Tibial nerve (tissue), 4 donors: ENCODE measurements at regions not wholly inside any gene's neighbourhood (a gene's known extent, or its start where the extent isn't known, plus 50 kb on each side); places are given as distances from the start of the nearest gene placed in this dataset.

Source experiments
- DNase-seq, 2 donors: peaks; one replicate each; pipeline ENCODE4 v3.0.0-alpha.2; 2019; ENCODE audit warnings: low spot score in 2 of 2
- H3K27ac ChIP-seq, 4 donors: fragments of 200-600 bp; sonication (generic) in 3 of 4; one replicate each; pipeline ENCODE4 v1.5.1; 2017 to 2019; ENCODE audit warnings: mild to moderate bottlenecking in 1 of 4
- H3K27me3 ChIP-seq, 2 donors: fragments of 200-600 bp; sonication (generic) in 1 of 2; one replicate each; pipeline versions ENCODE4 v1.5.1 to v1.6.0; 2017 to 2019
- H3K36me3 ChIP-seq, 3 donors: fragments of 200-600 bp; sonication (generic); one replicate each; pipeline ENCODE4 v1.5.1; 2018 to 2019
- H3K4me1 ChIP-seq, 4 donors: fragments of 200-600 bp; sonication (generic) in 3 of 4; one replicate each; pipeline ENCODE4 v1.5.1; 2017 to 2019
- H3K4me3 ChIP-seq, 4 donors: fragments of 200-600 bp; sonication (generic) in 3 of 4; one replicate each; pipeline ENCODE4 v1.5.1; 2017 to 2019; ENCODE audit warnings: mild to moderate bottlenecking in 1 of 4, moderate library complexity in 1 of 4
- H3K9me3 ChIP-seq, 4 donors: fragments of 200-600 bp; sonication (generic) in 3 of 4; one replicate each; pipeline ENCODE4 v1.5.1; 2017 to 2019
- EP300 ChIP-seq, 2 donors: sonication (generic); formaldehyde crosslinking; IDR thresholded peaks; one replicate each; pipeline ENCODE4 v1.6.1; 2017; ENCODE audit warnings: antibody characterized with exemption in 2 of 2, mild to moderate bottlenecking in 1 of 2
- POLR2A ChIP-seq, 2 donors: fragments of 450-650 bp; IDR thresholded peaks; one replicate each; pipeline ENCODE4 v1.6.1; 2017; ENCODE audit warnings: antibody characterized with exemption in 2 of 2, mild to moderate bottlenecking in 2 of 2, moderate library complexity in 2 of 2
- WGBS, 2 donors: methylation state at CpG; one replicate each; pipeline ENCODE4 v1.1.5; 2018; 5-methylcytosine and 5-hydroxymethylcytosine counted together
- TF ChIP-seq, protein P1 (sequence below), 5 experiments: fragments of 200-600 bp in 3 of 5; fragments of 450-650 bp in 2 of 5; sonication (generic) in 3 of 5; IDR thresholded peaks; one replicate each; pipeline ENCODE4 v1.5.1; 2016 to 2019; ENCODE audit warnings: antibody characterized with exemption in 5 of 5, mild to moderate bottlenecking in 3 of 5, moderate library complexity in 2 of 5

DNA sequence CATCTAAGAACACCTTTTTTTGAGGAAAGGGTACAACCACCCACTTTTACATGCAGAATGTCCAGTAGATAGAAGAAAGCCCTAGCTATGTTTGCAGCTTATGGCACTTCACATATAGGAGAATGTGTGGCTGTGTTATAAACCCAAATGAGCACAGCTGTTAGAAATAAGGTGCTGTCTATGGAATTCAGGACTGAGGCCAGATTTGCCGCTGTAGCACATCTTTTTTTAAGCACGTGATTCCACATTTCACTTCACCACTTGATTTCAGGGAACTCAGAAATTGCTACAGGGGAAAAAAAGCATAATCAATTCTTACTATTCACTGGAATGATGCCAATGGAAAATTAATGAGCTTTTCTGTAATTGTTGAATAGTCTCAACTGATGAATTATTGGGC lies 147.2 kb upstream of the ADAMTS5 start:
- TF ChIP-seq, protein P1, sequence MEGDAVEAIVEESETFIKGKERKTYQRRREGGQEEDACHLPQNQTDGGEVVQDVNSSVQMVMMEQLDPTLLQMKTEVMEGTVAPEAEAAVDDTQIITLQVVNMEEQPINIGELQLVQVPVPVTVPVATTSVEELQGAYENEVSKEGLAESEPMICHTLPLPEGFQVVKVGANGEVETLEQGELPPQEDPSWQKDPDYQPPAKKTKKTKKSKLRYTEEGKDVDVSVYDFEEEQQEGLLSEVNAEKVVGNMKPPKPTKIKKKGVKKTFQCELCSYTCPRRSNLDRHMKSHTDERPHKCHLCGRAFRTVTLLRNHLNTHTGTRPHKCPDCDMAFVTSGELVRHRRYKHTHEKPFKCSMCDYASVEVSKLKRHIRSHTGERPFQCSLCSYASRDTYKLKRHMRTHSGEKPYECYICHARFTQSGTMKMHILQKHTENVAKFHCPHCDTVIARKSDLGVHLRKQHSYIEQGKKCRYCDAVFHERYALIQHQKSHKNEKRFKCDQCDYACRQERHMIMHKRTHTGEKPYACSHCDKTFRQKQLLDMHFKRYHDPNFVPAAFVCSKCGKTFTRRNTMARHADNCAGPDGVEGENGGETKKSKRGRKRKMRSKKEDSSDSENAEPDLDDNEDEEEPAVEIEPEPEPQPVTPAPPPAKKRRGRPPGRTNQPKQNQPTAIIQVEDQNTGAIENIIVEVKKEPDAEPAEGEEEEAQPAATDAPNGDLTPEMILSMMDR (IDR thresholded peaks at IDR 0.05): no peak
- no peak for TF ChIP-seq EP300 (IDR thresholded peaks at IDR 0.05)
- no peak for TF ChIP-seq POLR2A (IDR thresholded peaks at IDR 0.05)
- H3K27ac ChIP-seq: no peak overlapping the region
- H3K27me3 ChIP-seq: no peaks in the 10 kb centered on the region
- H3K4me1 ChIP-seq: peaks cover 0 to 3% (median 0%) of the 10 kb centered on the region in 4 donors
- 74 to 86% methylated on average over 2 of the region's 2 CpGs for WGBS, 2 donors
- no peaks in the 10 kb centered on the region for H3K36me3 ChIP-seq
- no peak overlapping the region for H3K4me3 ChIP-seq
- DNase-seq: no peak
- H3K9me3 ChIP-seq: no peaks in the 10 kb centered on the region

GRCh38 chr21:27112186-27112585 lies 145.3 kb upstream of the ADAMTS5 start:
- DNase-seq: no peak
- H3K27me3 ChIP-seq: no peaks in the 10 kb centered on the region
- no peak overlapping the region for H3K27ac ChIP-seq
- no peaks in the 10 kb centered on the region for H3K36me3 ChIP-seq
- H3K4me3 ChIP-seq: no peak overlapping the region
- H3K4me1 ChIP-seq: peaks cover 0 to 3% (median 0%) of the 10 kb centered on the region in 4 donors
- no peaks in the 10 kb centered on the region for H3K9me3 ChIP-seq
- no peak for TF ChIP-seq EP300 (IDR thresholded peaks at IDR 0.05)
- TF ChIP-seq, protein P1 (IDR thresholded peaks at IDR 0.05): no peak
- no peak for TF ChIP-seq POLR2A (IDR thresholded peaks at IDR 0.05)

DNA sequence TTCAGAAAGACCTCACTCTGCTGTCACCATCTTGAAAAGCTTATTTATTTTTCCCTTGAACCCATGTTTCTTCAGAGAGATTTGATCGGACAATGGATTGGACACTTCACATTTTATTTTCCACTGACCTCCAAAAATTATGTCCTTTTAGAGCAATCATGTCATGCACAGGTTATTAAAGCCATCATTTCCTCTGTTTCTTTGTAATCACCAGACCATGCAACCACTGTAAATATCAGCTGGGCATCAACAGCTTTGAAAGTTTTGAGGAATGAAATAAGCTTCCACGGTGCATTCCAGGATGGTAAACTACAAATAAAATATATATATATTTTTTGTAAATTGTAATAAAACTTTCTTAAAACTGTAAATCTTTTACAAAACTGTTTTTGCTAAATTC lies 144.1 kb upstream of the ADAMTS5 start:
- H3K4me1 ChIP-seq: peaks cover 0 to 3% (median 0%) of the 10 kb centered on the region in 4 donors
- H3K4me3 ChIP-seq: no peak overlapping the region
- WGBS, 2 donors: 41 to 45% methylated on average over 2 of the region's 2 CpGs
- no peak for DNase-seq
- TF ChIP-seq EP300 (IDR thresholded peaks at IDR 0.05): no peak
- TF ChIP-seq, protein P1 (IDR thresholded peaks at IDR 0.05): no peak
- TF ChIP-seq POLR2A (IDR thresholded peaks at IDR 0.05): no peak
- H3K27ac ChIP-seq: no peak overlapping the region
- no peaks in the 10 kb centered on the region for H3K36me3 ChIP-seq
- H3K27me3 ChIP-seq: no peaks in the 10 kb centered on the region
- H3K9me3 ChIP-seq: peaks cover 0 to 3% (median 0%) of the 10 kb centered on the region in 4 donors

- no peak overlapping the region for H3K27ac ChIP-seq
- H3K9me3 ChIP-seq: peaks cover 0 to 3% (median 0%) of the 10 kb centered on the region in 4 donors
- H3K4me3 ChIP-seq: no peak overlapping the region
- no peaks in the 10 kb centered on the region for H3K36me3 ChIP-seq
- 62 to 69% methylated on average over 2 of the region's 2 CpGs for WGBS, 2 donors
- peaks cover 0 to 4% (median 2%) of the 10 kb centered on the region in 4 donors for H3K4me1 ChIP-seq
- no peak for DNase-seq
- TF ChIP-seq EP300 (IDR thresholded peaks at IDR 0.05) (no peak), POLR2A (IDR thresholded peaks at IDR 0.05) (no peak)
- TF ChIP-seq, protein P1 (IDR thresholded peaks at IDR 0.05): no peak
- no peaks in the 10 kb centered on the region for H3K27me3 ChIP-seq
Measured at GRCh38 chr21:27108701-27109100, 141.8 kb upstream of the ADAMTS5 start.

- H3K36me3 ChIP-seq: no peaks in the 10 kb centered on the region
- no peaks in the 10 kb centered on the region for H3K27me3 ChIP-seq
- peaks cover 0 to 4% (median 2%) of the 10 kb centered on the region in 4 donors for H3K4me1 ChIP-seq
- no peak for DNase-seq
- no peak overlapping the region for H3K4me3 ChIP-seq
- H3K27ac ChIP-seq: no peak overlapping the region
- TF ChIP-seq, protein P1 (IDR thresholded peaks at IDR 0.05): no peak
- no peak for TF ChIP-seq EP300 (IDR thresholded peaks at IDR 0.05)
- TF ChIP-seq POLR2A (IDR thresholded peaks at IDR 0.05): no peak
- H3K9me3 ChIP-seq: peaks cover 0 to 3% (median 0%) of the 10 kb centered on the region in 4 donors
- WGBS, 2 donors: 49 to 63% methylated on average over 1 of the region's 1 CpG
Measured at GRCh38 chr21:27108228-27108627, 141.3 kb upstream of the ADAMTS5 start.
